ENCODE measurements at regions not wholly inside any gene's neighbourhood (a gene's known extent, or its start where the extent isn't known, plus 50 kb on each side); places are given as distances from the start of the nearest gene placed in this dataset.

DNA sequence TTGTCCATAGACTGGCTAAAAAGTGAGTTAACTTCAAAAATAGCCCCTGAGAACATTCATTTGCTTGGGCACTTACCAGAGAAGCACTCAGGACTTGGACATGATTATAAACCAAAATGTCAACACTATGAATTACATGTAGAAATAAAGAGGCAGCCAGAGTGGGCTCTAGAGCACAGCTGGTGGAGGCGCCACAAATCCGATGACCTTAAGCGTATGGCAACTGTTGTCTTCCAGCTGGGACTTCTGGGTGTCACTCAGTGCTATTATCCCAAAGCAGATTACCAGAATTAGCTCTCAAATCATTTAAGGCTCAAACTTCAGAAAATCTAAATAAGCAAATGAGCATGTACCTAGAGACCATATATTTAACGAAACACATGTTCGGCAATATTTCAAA lies 1255.5 kb upstream of the SLC10A2 start:
- Histone ChIP-seq H3K27ac (no peak overlapping the region), H3K4me1 (peaks cover 0 to 6% (median 0%) of the 10 kb centered on the region in 9 donors), H3K9me3 (no peaks in the 10 kb centered on the region), H3K27me3 (no peaks in the 10 kb centered on the region), H3K36me3 (no peaks in the 10 kb centered on the region), H3K4me3 (no peak overlapping the region)
- TF ChIP-seq, protein P1, sequence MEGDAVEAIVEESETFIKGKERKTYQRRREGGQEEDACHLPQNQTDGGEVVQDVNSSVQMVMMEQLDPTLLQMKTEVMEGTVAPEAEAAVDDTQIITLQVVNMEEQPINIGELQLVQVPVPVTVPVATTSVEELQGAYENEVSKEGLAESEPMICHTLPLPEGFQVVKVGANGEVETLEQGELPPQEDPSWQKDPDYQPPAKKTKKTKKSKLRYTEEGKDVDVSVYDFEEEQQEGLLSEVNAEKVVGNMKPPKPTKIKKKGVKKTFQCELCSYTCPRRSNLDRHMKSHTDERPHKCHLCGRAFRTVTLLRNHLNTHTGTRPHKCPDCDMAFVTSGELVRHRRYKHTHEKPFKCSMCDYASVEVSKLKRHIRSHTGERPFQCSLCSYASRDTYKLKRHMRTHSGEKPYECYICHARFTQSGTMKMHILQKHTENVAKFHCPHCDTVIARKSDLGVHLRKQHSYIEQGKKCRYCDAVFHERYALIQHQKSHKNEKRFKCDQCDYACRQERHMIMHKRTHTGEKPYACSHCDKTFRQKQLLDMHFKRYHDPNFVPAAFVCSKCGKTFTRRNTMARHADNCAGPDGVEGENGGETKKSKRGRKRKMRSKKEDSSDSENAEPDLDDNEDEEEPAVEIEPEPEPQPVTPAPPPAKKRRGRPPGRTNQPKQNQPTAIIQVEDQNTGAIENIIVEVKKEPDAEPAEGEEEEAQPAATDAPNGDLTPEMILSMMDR (IDR thresholded peaks at IDR 0.05) = no peak
- no peak for ATAC-seq
- intact Hi-C loops (cut with DNase I) = no loop called here
- WGBS, 2 donors = 91 to 97% methylated on average over 5 of the region's 5 CpGs
- no peak for DNase-seq

DNA sequence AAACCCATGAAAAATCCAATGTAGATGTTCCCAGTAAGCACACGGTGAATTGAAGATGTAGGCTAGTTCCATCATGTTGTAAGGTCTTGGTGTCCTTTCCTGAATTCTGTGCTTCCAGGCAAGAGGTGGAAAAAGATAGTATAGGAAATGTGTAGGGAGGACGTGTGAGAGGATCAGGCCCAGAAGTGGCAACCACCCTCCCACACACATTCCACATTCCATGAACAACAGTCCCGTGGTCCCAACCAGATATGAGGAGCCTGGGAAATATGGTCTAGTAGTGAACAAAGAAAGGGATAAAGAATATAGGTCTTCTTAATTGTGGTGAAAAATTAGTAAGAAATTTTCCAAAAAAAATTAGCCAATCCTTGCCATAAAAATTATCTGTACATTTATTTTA lies 1254.2 kb upstream of the SLC10A2 start:
- intact Hi-C loops (cut with DNase I) = no loop called here
- DNase-seq (no peak), ATAC-seq (no peak)
- no peak overlapping the region for H3K27ac ChIP-seq
- no peaks in the 10 kb centered on the region for H3K27me3 ChIP-seq
- 55 to 60% methylated on average over 3 of the region's 3 CpGs for WGBS, 2 donors
- no peaks in the 10 kb centered on the region for H3K9me3 ChIP-seq
- no peak overlapping the region for H3K4me3 ChIP-seq
- TF ChIP-seq, protein P1 (IDR thresholded peaks at IDR 0.05) = no peak
- peaks cover 0 to 4% (median 0%) of the 10 kb centered on the region in 9 donors for H3K4me1 ChIP-seq
- no peaks in the 10 kb centered on the region for H3K36me3 ChIP-seq

DNA sequence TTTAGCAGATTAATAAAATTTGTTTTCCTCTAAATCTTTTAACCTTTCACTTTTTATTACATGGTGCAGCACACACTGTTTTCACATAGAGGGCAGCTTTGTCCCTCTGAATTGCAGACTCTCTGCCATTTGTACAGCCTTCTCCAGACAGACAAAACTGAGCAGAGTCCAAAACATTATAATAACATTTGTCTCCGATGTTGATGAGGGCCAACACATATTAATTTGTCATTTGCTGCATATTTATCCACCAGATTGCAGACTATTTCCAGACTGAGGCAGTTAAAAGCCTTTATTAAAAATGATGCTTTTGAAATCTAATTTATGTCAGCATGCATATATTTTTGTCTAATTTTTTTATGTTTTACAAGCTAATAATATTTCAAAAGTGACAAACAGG lies 1251.9 kb upstream of the SLC10A2 start:
- Histone ChIP-seq H3K4me3 (no peak overlapping the region), H3K4me1 (peaks cover 0 to 4% (median 0%) of the 10 kb centered on the region in 9 donors), H3K9me3 (no peaks in the 10 kb centered on the region), H3K27ac (no peak overlapping the region), H3K27me3 (no peaks in the 10 kb centered on the region), H3K36me3 (no peaks in the 10 kb centered on the region)
- no peak for DNase-seq
- 3 to 4% methylated on average over 1 of the region's 1 CpG for WGBS, 2 donors
- ATAC-seq = peak in 1 of 8 donors; percentile 49
- TF ChIP-seq, protein P1 (IDR thresholded peaks at IDR 0.05) = peak in 7 of 9 donors; percentile 8 to 55 (median 48)
- intact Hi-C loops (cut with DNase I) = no loop called here

DNA sequence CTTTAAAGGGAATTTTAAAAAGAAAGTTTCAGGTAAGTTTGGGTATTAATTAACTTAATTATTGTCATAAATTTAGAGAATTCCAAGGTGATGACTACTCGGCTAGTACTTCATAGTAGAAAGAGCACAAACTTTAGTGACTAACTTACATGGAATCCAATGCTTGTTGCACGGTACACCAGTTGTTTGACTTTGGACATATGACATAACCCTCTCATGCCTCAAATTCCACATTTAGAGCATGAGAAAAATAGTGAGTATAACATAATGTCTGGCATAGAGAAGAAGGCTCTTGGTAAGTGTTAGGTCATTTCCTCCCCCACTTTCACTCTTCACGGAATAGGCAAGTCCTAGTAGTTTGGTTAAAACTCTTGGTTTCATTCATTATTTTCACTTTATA lies 1249.4 kb upstream of the SLC10A2 start:
- Histone ChIP-seq H3K4me3 (no peak overlapping the region), H3K4me1 (peaks cover 0 to 4% (median 0%) of the 10 kb centered on the region in 9 donors), H3K27ac (no peak overlapping the region), H3K9me3 (no peaks in the 10 kb centered on the region), H3K27me3 (no peaks in the 10 kb centered on the region), H3K36me3 (no peaks in the 10 kb centered on the region)
- TF ChIP-seq, protein P1 (IDR thresholded peaks at IDR 0.05) = no peak
- WGBS, 2 donors = 69 to 74% methylated on average over 3 of the region's 3 CpGs
- intact Hi-C loops (cut with DNase I) = no loop called here
- ATAC-seq (no peak), DNase-seq (no peak)
